ENCODE measurements at regions not wholly inside any gene's neighbourhood (a gene's known extent, or its start where the extent isn't known, plus 50 kb on each side); places are given as distances from the start of the nearest gene placed in this dataset.

- Histone ChIP-seq H3K4me3 (replicated peaks; ENCODE audit: low read depth, low read length) (no peak overlapping the region), H3K36me3 (ENCODE audit: control insufficient read depth, insufficient read depth, low read length) (no peaks in the 10 kb centered on the region), H3K27me3 (replicated peaks; ENCODE audit: control insufficient read depth, insufficient read depth, low read length) (no peaks in the 10 kb centered on the region; the same call in 1 of the 2 replicates)
- TF ChIP-seq CTCF (IDR thresholded peaks at IDR 0.05; ENCODE audit: insufficient read depth, low read length, poor library complexity, severe bottlenecking), result no peak
- no peak for DNase-seq (ENCODE audit: extremely low read depth, insufficient read length)
Observed at GRCh38 chr5:5954275-5954598, 424.1 kb downstream of the MED10 start.

GRCh38 chr5:5953584-5954274 is 424.6 kb downstream of the MED10 start:
- no peak for DNase-seq (ENCODE audit: extremely low read depth, insufficient read length)
- no peak for TF ChIP-seq CTCF (IDR thresholded peaks at IDR 0.05; ENCODE audit: insufficient read depth, low read length, poor library complexity, severe bottlenecking)
- no peaks in the 10 kb centered on the region for H3K36me3 ChIP-seq (ENCODE audit: control insufficient read depth, insufficient read depth, low read length)
- no peak overlapping the region for H3K4me3 ChIP-seq (replicated peaks; ENCODE audit: low read depth, low read length)
- H3K27me3 ChIP-seq (replicated peaks; ENCODE audit: control insufficient read depth, insufficient read depth, low read length), result no peaks in the 10 kb centered on the region; the same call in 1 of the 2 replicates

- no peaks in the 10 kb centered on the region for H3K36me3 ChIP-seq (ENCODE audit: control insufficient read depth, insufficient read depth, low read length)
- no peak for TF ChIP-seq CTCF (IDR thresholded peaks at IDR 0.05; ENCODE audit: insufficient read depth, low read length, poor library complexity, severe bottlenecking)
- H3K4me3 ChIP-seq (replicated peaks; ENCODE audit: low read depth, low read length), result no peak overlapping the region
- DNase-seq (ENCODE audit: extremely low read depth, insufficient read length), result no peak
- no peaks in the 10 kb centered on the region; the same call in 1 of the 2 replicates for H3K27me3 ChIP-seq (replicated peaks; ENCODE audit: control insufficient read depth, insufficient read depth, low read length)
Observed at GRCh38 chr5:5951953-5952352, 426.4 kb downstream of the MED10 start.

GRCh38 chr5:5950658-5951057 is 427.7 kb downstream of the MED10 start:
- H3K4me3 ChIP-seq (replicated peaks; ENCODE audit: low read depth, low read length), result no peak overlapping the region
- no peaks in the 10 kb centered on the region for H3K36me3 ChIP-seq (ENCODE audit: control insufficient read depth, insufficient read depth, low read length)
- no peaks in the 10 kb centered on the region; the same call in 1 of the 2 replicates for H3K27me3 ChIP-seq (replicated peaks; ENCODE audit: control insufficient read depth, insufficient read depth, low read length)
- DNase-seq (ENCODE audit: extremely low read depth, insufficient read length), result no peak
- TF ChIP-seq CTCF (IDR thresholded peaks at IDR 0.05; ENCODE audit: insufficient read depth, low read length, poor library complexity, severe bottlenecking), result no peak

GRCh38 chr5:5941486-5941885 is 436.9 kb downstream of the MED10 start:
- Histone ChIP-seq H3K4me3 (replicated peaks; ENCODE audit: low read depth, low read length) (no peak overlapping the region), H3K36me3 (ENCODE audit: control insufficient read depth, insufficient read depth, low read length) (no peaks in the 10 kb centered on the region), H3K27me3 (replicated peaks; ENCODE audit: control insufficient read depth, insufficient read depth, low read length) (no peaks in the 10 kb centered on the region; the same call in 1 of the 2 replicates)
- TF ChIP-seq CTCF (IDR thresholded peaks at IDR 0.05; ENCODE audit: insufficient read depth, low read length, poor library complexity, severe bottlenecking), result no peak
- DNase-seq (ENCODE audit: extremely low read depth, insufficient read length), result no peak
